B cell (primary cell): ENCODE measurements at regions not wholly inside any gene's neighbourhood (a gene's known extent, or its start where the extent isn't known, plus 50 kb on each side); places are given as distances from the start of the nearest gene placed in this dataset.

ENCODE experiments used
- ATAC-seq: fragments of 200-7000 bp; cut with Tn5 transposase; one replicate; pipeline ENCODE4 v1.10.0; 2021; ENCODE audit warnings: low read depth, mild to moderate bottlenecking, moderate number of reproducible peaks, moderate library complexity
- CTCF ChIA-PET: fragments of 350-600 bp; sonication (Branson Sonifier 250); formaldehyde crosslinking; loops from one replicate; lab custom pipeline; 2021; ENCODE audit warnings: antibody characterized with exemption, inconsistent platforms; lab: Charles Lee
- POLR2A ChIA-PET: fragments of 350-600 bp; sonication (Branson Sonifier 250); formaldehyde crosslinking; loops from one replicate; lab custom pipeline; 2021; ENCODE audit warnings: antibody characterized with exemption; lab: Charles Lee
- DNase-seq: peaks from one replicate; pipeline ENCODE4 v3.0.0; 2013
- H2AFZ ChIP-seq: 2 replicates; pipeline ENCODE4 v1.6.1; 2012; ENCODE audit warnings: mild to moderate bottlenecking, low read depth, low read length; ENCODE audit not compliant: insufficient read depth, poor library complexity, severe bottlenecking
- H3K27ac ChIP-seq, 2 donors: 1 replicate in 1 of 2; 2 replicates in 1 of 2; pipeline ENCODE4 v1.5.1; 2012 to 2013; ENCODE audit warnings: low read length in 2 of 2, mild to moderate bottlenecking in 2 of 2, moderate library complexity in 1 of 2
- H3K27me3 ChIP-seq, 4 experiments: fragments of 200-600 bp in 1 of 4; sonication (generic) in 1 of 4; replicated peaks in 1 of 4; 1 replicate in 2 of 4; 2 replicates in 2 of 4; pipeline versions ENCODE4 v1.6.1 to v1.7.0; 2013 to 2016; ENCODE audit warnings: low read length in 3 of 4, mild to moderate bottlenecking in 2 of 4, mixed read lengths in 1 of 4, moderate library complexity in 1 of 4; ENCODE audit not compliant: insufficient read depth in 4 of 4, control insufficient read depth in 3 of 4; ENCODE audit errors: control extremely low read depth in 1 of 4
- H3K36me3 ChIP-seq, 2 experiments: replicated peaks in 1 of 2; 1 replicate in 1 of 2; 2 replicates in 1 of 2; pipeline versions ENCODE4 v1.6.1 to v1.7.1; 2013; ENCODE audit warnings: low read length in 1 of 2; ENCODE audit not compliant: insufficient read depth in 2 of 2, control insufficient read depth in 1 of 2; ENCODE audit errors: control extremely low read depth in 1 of 2, extremely low read depth in 1 of 2
- H3K4me1 ChIP-seq, 2 donors: fragments of 200-600 bp in 1 of 2; sonication (generic) in 1 of 2; 1 replicate in 1 of 2; 2 replicates in 1 of 2; pipeline versions ENCODE4 v1.5.1 to v1.6.1; 2013 to 2017; ENCODE audit warnings: low read length in 2 of 2; ENCODE audit not compliant: control insufficient read depth in 2 of 2, insufficient read depth in 2 of 2
- H3K4me2 ChIP-seq: replicated peaks from 2 replicates; pipeline ENCODE3; 2012; ENCODE audit warnings: mild to moderate bottlenecking, low read depth, low read length; ENCODE audit not compliant: poor library complexity, severe bottlenecking
- H3K4me3 ChIP-seq, 5 experiments: fragments of 200-600 bp in 1 of 5; sonication (generic) in 1 of 5; 1 replicate in 3 of 5; 2 replicates in 2 of 5; pipeline versions ENCODE4 v1.5.1 to v1.7.0; 2011 to 2016; ENCODE audit warnings: low read length in 4 of 5, mild to moderate bottlenecking in 4 of 5, low read depth in 2 of 5, control low read depth in 1 of 5, moderate library complexity in 1 of 5; ENCODE audit not compliant: insufficient read depth in 1 of 5; ENCODE audit errors: control extremely low read depth in 1 of 5, extremely low read depth in 1 of 5
- H3K79me2 ChIP-seq: fragments of 200-600 bp; sonication (generic); one replicate; pipeline ENCODE4 v1.6.0; 2016; ENCODE audit warnings: low read length; ENCODE audit not compliant: control insufficient read depth, insufficient read depth
- H3K9ac ChIP-seq: fragments of 200-600 bp; sonication (generic); 2 replicates; pipeline ENCODE4 v1.6.1; 2017; ENCODE audit warnings: mild to moderate bottlenecking, low read length, moderate library complexity
- H3K9me3 ChIP-seq, 3 donors: one replicate each; pipeline versions ENCODE4 v1.6.1 to v1.7.1; 2013; ENCODE audit warnings: low read length in 2 of 3; ENCODE audit not compliant: control insufficient read depth in 2 of 3, insufficient read depth in 1 of 3; ENCODE audit errors: control extremely low read depth in 1 of 3
- H4K20me1 ChIP-seq: 2 replicates; pipeline ENCODE4 v1.6.0; 2012; ENCODE audit warnings: mild to moderate bottlenecking, low read length; ENCODE audit not compliant: insufficient read depth, control insufficient read depth, poor library complexity, severe bottlenecking
- H3K27ac Mint-ChIP-seq: one replicate; pipeline ENCODE4 v1.8.0; 2021; ENCODE audit warnings: mixed read lengths
- H3K27me3 Mint-ChIP-seq: one replicate; pipeline ENCODE4 v1.8.0; 2021; ENCODE audit warnings: mixed read lengths
- H3K4me1 Mint-ChIP-seq: one replicate; pipeline ENCODE4 v1.8.0; 2021; ENCODE audit warnings: mixed read lengths
- H3K4me3 Mint-ChIP-seq: one replicate; pipeline ENCODE4 v1.8.0; 2021; ENCODE audit warnings: mixed read lengths
- H3K9me3 Mint-ChIP-seq: one replicate; pipeline ENCODE4 v1.8.0; 2022; ENCODE audit warnings: mixed read lengths; ENCODE audit not compliant: insufficient read depth
- EZH2 ChIP-seq: IDR thresholded peaks from 2 replicates; pipeline ENCODE4 v1.6.1; 2012; ENCODE audit warnings: borderline replicate concordance, low read depth, mild to moderate bottlenecking, moderate library complexity, low read length; ENCODE audit not compliant: insufficient read depth, poor library complexity, severe bottlenecking
- WGBS: methylation state at CpG from one replicate; pipeline ENCODE4 v1.1.5; 2013; ENCODE audit warnings: missing lambda C conversion rate; ENCODE audit not compliant: insufficient coverage; 5-methylcytosine and 5-hydroxymethylcytosine counted together
- intact Hi-C: fragments of 100-400 bp; cut with micrococcal nuclease; formaldehyde crosslinking; loops from one replicate; pipeline ENCODE4 v1.10.0; 2022
- TF ChIP-seq, protein P1 (sequence below): fragments of 200-600 bp; IDR thresholded peaks from one replicate; pipeline ENCODE4 v1.8.0; 2022; ENCODE audit warnings: antibody characterized with exemption, mild to moderate bottlenecking

DNA sequence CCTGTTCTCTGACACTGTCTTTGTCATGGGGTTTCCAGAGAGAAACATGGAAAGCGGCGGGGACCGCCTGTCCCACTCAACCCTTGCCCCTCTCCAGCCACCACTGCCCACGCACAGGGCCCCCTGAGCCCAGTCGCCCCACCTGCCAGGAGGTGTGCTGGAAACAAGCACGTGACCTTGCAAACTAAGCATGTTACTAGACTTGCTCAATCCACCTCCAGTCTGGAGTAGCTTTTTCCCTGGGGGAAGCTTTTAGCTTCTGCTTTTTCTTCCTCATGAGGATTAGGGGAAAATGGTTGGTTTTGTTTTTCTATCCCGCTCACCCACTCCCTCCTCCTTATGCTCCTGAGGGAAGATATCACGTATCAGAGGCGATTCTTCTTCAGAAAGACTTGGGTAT, 105.7 kb downstream of the PLEKHG1 start:
- no peak overlapping the region for H3K27ac Mint-ChIP-seq
- WGBS, result 94% methylated on average over 5 of the region's 9 CpGs
- peaks cover 32% of the 10 kb centered on the region for H4K20me1 ChIP-seq
- H2AFZ ChIP-seq, result no peak overlapping the region
- no peak overlapping the region for H3K4me2 ChIP-seq
- CTCF ChIA-PET, result interaction anchor here (0.7 to 1.4 kb wide), 4 partner anchors 15 to 287 kb away, joined by 3 read pairs; no protein-coding TSS in a partner anchor
- H3K27ac ChIP-seq, result peak overlapping the region in 1 of 2 donors; percentile 14
- no peak for TF ChIP-seq EZH2
- no peak overlapping the region for H3K4me3 Mint-ChIP-seq
- no peaks in the 10 kb centered on the region for H3K27me3 Mint-ChIP-seq
- no peak overlapping the region for H3K9ac ChIP-seq
- ATAC-seq, result no peak
- DNase-seq, result no peak
- H3K4me1 ChIP-seq, result peaks cover 60 to 71% of the 10 kb centered on the region in 2 donors
- no peaks in the 10 kb centered on the region for H3K27me3 ChIP-seq
- intact Hi-C loops, result no loop called here
- no peaks in the 10 kb centered on the region for H3K9me3 ChIP-seq
- H3K79me2 ChIP-seq, result peaks cover 97% of the 10 kb centered on the region
- no peaks in the 10 kb centered on the region for H3K9me3 Mint-ChIP-seq
- H3K4me1 Mint-ChIP-seq, result peaks cover 73% of the 10 kb centered on the region
- peaks cover 4 to 8% of the 10 kb centered on the region in 2 experiments for H3K36me3 ChIP-seq
- H3K4me3 ChIP-seq, result no peak overlapping the region
- POLR2A ChIA-PET, result no interaction called here

DNA sequence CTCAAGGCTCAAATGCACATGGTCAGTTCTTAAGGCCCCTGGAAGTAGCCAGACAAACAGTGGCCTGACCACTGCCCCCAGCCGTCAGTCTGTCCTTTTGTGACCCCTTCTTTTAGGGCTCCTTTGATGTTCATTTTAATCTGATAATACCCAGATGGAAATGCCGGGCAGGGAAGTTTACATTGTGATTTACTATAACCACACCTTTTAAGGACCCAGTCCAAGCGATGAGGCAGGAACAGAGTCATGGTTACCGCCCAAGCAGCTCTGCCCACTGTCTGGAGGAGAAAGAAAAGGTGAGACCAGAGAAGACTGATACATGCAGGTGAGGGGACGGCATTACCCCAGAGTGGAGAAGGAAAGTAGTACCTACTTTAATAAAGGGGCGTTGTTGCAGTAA, 110.6 kb downstream of the PLEKHG1 start:
- Histone ChIP-seq H2AFZ (no peak overlapping the region), H3K9ac (no peak overlapping the region), H3K36me3 (peaks cover 7 to 11% of the 10 kb centered on the region in 2 experiments), H3K27ac (peak overlapping the region in 1 of 2 donors; percentile 1), H3K4me3 (no peak overlapping the region), H4K20me1 (peaks cover 45% of the 10 kb centered on the region), H3K4me1 (peaks cover 24 to 36% of the 10 kb centered on the region in 2 donors), H3K27me3 (no peaks in the 10 kb centered on the region), H3K4me2 (no peak overlapping the region), H3K79me2 (peaks cover 99% of the 10 kb centered on the region), H3K9me3 (no peaks in the 10 kb centered on the region)
- TF ChIP-seq, protein P1, sequence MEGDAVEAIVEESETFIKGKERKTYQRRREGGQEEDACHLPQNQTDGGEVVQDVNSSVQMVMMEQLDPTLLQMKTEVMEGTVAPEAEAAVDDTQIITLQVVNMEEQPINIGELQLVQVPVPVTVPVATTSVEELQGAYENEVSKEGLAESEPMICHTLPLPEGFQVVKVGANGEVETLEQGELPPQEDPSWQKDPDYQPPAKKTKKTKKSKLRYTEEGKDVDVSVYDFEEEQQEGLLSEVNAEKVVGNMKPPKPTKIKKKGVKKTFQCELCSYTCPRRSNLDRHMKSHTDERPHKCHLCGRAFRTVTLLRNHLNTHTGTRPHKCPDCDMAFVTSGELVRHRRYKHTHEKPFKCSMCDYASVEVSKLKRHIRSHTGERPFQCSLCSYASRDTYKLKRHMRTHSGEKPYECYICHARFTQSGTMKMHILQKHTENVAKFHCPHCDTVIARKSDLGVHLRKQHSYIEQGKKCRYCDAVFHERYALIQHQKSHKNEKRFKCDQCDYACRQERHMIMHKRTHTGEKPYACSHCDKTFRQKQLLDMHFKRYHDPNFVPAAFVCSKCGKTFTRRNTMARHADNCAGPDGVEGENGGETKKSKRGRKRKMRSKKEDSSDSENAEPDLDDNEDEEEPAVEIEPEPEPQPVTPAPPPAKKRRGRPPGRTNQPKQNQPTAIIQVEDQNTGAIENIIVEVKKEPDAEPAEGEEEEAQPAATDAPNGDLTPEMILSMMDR, result no peak
- TF ChIP-seq EZH2, result no peak
- ATAC-seq (no peak), DNase-seq (no peak)
- WGBS, result 90% methylated on average over 2 of the region's 6 CpGs
- no peaks in the 10 kb centered on the region for H3K27me3 Mint-ChIP-seq
- no peak overlapping the region for H3K27ac Mint-ChIP-seq
- H3K4me3 Mint-ChIP-seq, result no peak overlapping the region
- H3K4me1 Mint-ChIP-seq, result peaks cover 69% of the 10 kb centered on the region
- H3K9me3 Mint-ChIP-seq, result no peaks in the 10 kb centered on the region
- intact Hi-C loops, result no loop called here
- ChIA-PET CTCF (no interaction called here), POLR2A (no interaction called here)
